ENCODE measurements at regions not wholly inside any gene's neighbourhood (a gene's known extent, or its start where the extent isn't known, plus 50 kb on each side); places are given as distances from the start of the nearest gene placed in this dataset.

DNA sequence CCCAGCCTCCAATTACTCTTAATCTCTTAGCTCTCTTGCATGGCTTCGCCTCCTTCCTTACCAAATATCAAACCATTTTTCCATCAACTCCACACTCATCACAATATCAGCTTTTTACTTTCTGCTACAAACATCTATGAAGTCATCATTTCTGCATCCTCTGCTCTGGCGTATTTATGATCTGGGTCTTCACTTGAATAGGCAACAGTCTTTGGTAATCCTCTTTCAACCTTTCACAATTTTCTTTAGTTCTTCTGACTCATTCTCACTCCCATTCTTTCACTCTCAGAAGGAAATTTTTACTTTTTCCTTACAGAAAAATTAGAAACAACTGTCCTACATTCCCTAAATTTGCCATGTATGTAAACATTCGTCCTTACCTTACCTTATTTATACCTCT lies 522.4 kb downstream of the HDGFL1 start:
- Histone ChIP-seq H3K9me3 (ENCODE audit: low read depth) (no peaks in the 10 kb centered on the region), H4K20me1 (ENCODE audit: low read depth) (no peaks in the 10 kb centered on the region), H3K4me1 (peaks cover 4% of the 10 kb centered on the region), H3K36me3 (no peaks in the 10 kb centered on the region), H3K9ac (no peak overlapping the region), H3K27ac (no peak overlapping the region), H3K4me3 (no peak overlapping the region), H3F3A (ENCODE audit: low read depth) (no peaks in the 10 kb centered on the region), H2AFZ (replicated peaks) (no peak overlapping the region), H3K27me3 (no peaks in the 10 kb centered on the region), H3K4me2 (no peak overlapping the region), H3K79me2 (ENCODE audit: low read depth) (no peaks in the 10 kb centered on the region)
- no peak for DNase-seq (ENCODE audit: low spot score)
- Mint-ChIP-seq H3K27ac (no peak overlapping the region), H3K4me1 (peaks cover 3% of the 10 kb centered on the region), H3K36me3 (peaks cover 2% of the 10 kb centered on the region), H3K27me3 (ENCODE audit: insufficient read depth, low read depth) (no peaks in the 10 kb centered on the region), H3K9me3 (peaks cover 5% of the 10 kb centered on the region), H3K4me3 (no peak overlapping the region)
- TF ChIP-seq EZH2 (IDR thresholded peaks at IDR 0.05) (no peak), EZH2phosphoT487 (IDR thresholded peaks at IDR 0.05) (no peak)
- TF ChIP-seq, protein P1, sequence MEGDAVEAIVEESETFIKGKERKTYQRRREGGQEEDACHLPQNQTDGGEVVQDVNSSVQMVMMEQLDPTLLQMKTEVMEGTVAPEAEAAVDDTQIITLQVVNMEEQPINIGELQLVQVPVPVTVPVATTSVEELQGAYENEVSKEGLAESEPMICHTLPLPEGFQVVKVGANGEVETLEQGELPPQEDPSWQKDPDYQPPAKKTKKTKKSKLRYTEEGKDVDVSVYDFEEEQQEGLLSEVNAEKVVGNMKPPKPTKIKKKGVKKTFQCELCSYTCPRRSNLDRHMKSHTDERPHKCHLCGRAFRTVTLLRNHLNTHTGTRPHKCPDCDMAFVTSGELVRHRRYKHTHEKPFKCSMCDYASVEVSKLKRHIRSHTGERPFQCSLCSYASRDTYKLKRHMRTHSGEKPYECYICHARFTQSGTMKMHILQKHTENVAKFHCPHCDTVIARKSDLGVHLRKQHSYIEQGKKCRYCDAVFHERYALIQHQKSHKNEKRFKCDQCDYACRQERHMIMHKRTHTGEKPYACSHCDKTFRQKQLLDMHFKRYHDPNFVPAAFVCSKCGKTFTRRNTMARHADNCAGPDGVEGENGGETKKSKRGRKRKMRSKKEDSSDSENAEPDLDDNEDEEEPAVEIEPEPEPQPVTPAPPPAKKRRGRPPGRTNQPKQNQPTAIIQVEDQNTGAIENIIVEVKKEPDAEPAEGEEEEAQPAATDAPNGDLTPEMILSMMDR (IDR thresholded peaks at IDR 0.05) = no peak

DNA sequence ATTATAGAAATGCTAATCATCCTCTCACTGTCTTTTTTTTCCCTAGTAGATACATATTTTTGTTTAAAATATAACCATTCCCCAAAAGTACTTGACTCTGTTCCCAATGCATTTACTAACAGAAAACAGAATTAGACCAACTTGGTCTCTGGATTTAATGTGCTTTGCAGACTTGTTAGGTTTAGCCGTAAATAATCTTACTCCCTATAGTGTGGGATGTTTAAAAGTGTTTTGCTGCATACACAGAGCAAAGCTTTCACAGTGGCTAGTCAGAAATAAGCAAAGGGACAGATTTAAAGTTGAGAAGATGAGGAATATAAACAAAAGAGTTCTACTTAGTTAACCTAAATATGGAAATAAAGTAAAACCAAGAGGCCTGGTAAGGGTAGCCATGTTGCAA lies 527.5 kb downstream of the HDGFL1 start:
- Mint-ChIP-seq H3K27me3 (ENCODE audit: insufficient read depth, low read depth) (no peaks in the 10 kb centered on the region), H3K4me3 (no peak overlapping the region), H3K36me3 (peaks cover 2% of the 10 kb centered on the region), H3K4me1 (no peaks in the 10 kb centered on the region), H3K9me3 (peaks cover 5% of the 10 kb centered on the region), H3K27ac (no peak overlapping the region)
- H3K9me3 ChIP-seq (ENCODE audit: low read depth) = no peaks in the 10 kb centered on the region
- no peak overlapping the region for H3K4me3 ChIP-seq
- TF ChIP-seq EZH2phosphoT487 (IDR thresholded peaks at IDR 0.05) (no peak), EZH2 (IDR thresholded peaks at IDR 0.05) (no peak)
- TF ChIP-seq, protein P1 (IDR thresholded peaks at IDR 0.05) = no peak
- H3K27me3 ChIP-seq = no peaks in the 10 kb centered on the region
- no peak overlapping the region for H2AFZ ChIP-seq (replicated peaks)
- H4K20me1 ChIP-seq (ENCODE audit: low read depth) = no peaks in the 10 kb centered on the region
- DNase-seq (ENCODE audit: low spot score) = no peak
- H3K4me1 ChIP-seq = no peaks in the 10 kb centered on the region
- no peaks in the 10 kb centered on the region for H3K36me3 ChIP-seq
- no peaks in the 10 kb centered on the region for H3F3A ChIP-seq (ENCODE audit: low read depth)
- H3K9ac ChIP-seq = no peak overlapping the region
- H3K27ac ChIP-seq = no peak overlapping the region
- H3K79me2 ChIP-seq (ENCODE audit: low read depth) = no peaks in the 10 kb centered on the region
- H3K4me2 ChIP-seq = no peak overlapping the region

DNA sequence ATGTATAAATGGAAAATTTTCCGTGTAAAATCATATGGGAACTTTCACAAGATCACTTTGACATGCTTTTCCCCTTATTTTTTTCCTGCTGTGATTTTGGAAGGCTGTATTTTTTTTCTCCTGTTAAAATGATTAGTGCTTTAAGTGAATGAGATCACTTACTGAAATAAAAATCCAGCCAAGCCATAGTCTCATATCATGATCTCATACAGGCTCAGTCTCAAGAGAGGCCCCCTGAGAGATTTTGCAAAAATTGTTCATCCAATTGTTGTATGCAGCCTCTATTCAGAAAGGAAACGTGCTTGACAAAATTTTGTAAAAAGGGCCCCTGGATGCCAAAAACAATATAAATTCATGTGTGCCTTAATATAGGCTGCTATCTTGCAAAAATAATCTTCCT lies 528.2 kb downstream of the HDGFL1 start:
- Mint-ChIP-seq H3K36me3 (peaks cover 2% of the 10 kb centered on the region), H3K9me3 (peaks cover 6% of the 10 kb centered on the region), H3K4me1 (no peaks in the 10 kb centered on the region), H3K4me3 (no peak overlapping the region), H3K27me3 (ENCODE audit: insufficient read depth, low read depth) (no peaks in the 10 kb centered on the region), H3K27ac (no peak overlapping the region)
- DNase-seq (ENCODE audit: low spot score) = no peak
- Histone ChIP-seq H3K27ac (no peak overlapping the region), H4K20me1 (ENCODE audit: low read depth) (no peaks in the 10 kb centered on the region), H2AFZ (replicated peaks) (no peak overlapping the region), H3K4me2 (no peak overlapping the region), H3K9me3 (ENCODE audit: low read depth) (no peaks in the 10 kb centered on the region), H3K9ac (no peak overlapping the region), H3K4me1 (no peaks in the 10 kb centered on the region), H3K4me3 (no peak overlapping the region), H3K27me3 (no peaks in the 10 kb centered on the region), H3K36me3 (no peaks in the 10 kb centered on the region), H3K79me2 (ENCODE audit: low read depth) (no peaks in the 10 kb centered on the region), H3F3A (ENCODE audit: low read depth) (no peaks in the 10 kb centered on the region)
- TF ChIP-seq EZH2phosphoT487 (IDR thresholded peaks at IDR 0.05) = no peak
- TF ChIP-seq, protein P1 (IDR thresholded peaks at IDR 0.05) = no peak

DNA sequence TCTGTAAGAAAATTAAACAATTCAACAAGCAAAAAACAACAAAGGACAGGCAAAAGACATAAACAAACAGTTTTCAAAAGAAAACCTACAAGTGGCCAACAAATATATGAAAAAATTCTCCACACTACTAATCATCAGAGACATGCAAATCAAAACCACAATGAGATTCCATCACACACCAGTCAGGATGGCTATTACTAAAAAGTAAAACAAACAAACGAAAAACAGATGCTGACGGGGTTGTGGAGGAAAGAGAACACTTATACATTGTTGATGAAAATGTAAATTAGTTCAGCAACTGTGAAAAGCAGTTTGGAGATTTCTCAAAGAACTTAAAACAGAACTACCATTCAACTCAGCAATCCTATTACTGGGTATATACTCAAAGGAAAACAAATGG lies 537.6 kb downstream of the HDGFL1 start:
- Histone ChIP-seq H3K27me3 (no peaks in the 10 kb centered on the region), H3K4me2 (no peak overlapping the region), H3K9ac (no peak overlapping the region), H3K36me3 (no peaks in the 10 kb centered on the region), H2AFZ (replicated peaks) (no peak overlapping the region), H3K4me1 (no peaks in the 10 kb centered on the region), H3K4me3 (no peak overlapping the region), H3K9me3 (ENCODE audit: low read depth) (peaks cover 7% of the 10 kb centered on the region), H4K20me1 (ENCODE audit: low read depth) (no peaks in the 10 kb centered on the region), H3F3A (ENCODE audit: low read depth) (no peaks in the 10 kb centered on the region), H3K79me2 (ENCODE audit: low read depth) (no peaks in the 10 kb centered on the region), H3K27ac (no peak overlapping the region)
- Mint-ChIP-seq H3K9me3 (peaks cover 28% of the 10 kb centered on the region), H3K27me3 (ENCODE audit: insufficient read depth, low read depth) (peaks cover 2% of the 10 kb centered on the region), H3K4me3 (no peak overlapping the region), H3K27ac (no peak overlapping the region), H3K36me3 (peaks cover 2% of the 10 kb centered on the region), H3K4me1 (no peaks in the 10 kb centered on the region)
- DNase-seq (ENCODE audit: low spot score) = no peak
- no peak for TF ChIP-seq EZH2 (IDR thresholded peaks at IDR 0.05)
- no peak for TF ChIP-seq EZH2phosphoT487 (IDR thresholded peaks at IDR 0.05)
- TF ChIP-seq, protein P1 (IDR thresholded peaks at IDR 0.05) = no peak

All from neural progenitor cell (in vitro differentiated cells).